H1 (cell line): ENCODE measurements at regions not wholly inside any gene's neighbourhood (a gene's known extent, or its start where the extent isn't known, plus 50 kb on each side); places are given as distances from the start of the nearest gene placed in this dataset.

ENCODE experiments used
- CTCF ChIA-PET: fragments of 300-600 bp; sonication (Branson Sonifier 250); formaldehyde crosslinking; loops from one replicate; lab custom pipeline; 2021; ENCODE audit not compliant: partially characterized antibody; lab: Charles Lee
- POLR2A ChIA-PET: fragments of 300-600 bp; sonication (Branson Sonifier 250); formaldehyde crosslinking; loops from one replicate; lab custom pipeline; 2021; ENCODE audit warnings: inconsistent platforms; ENCODE audit not compliant: partially characterized antibody; lab: Charles Lee
- DNase-seq, 2 experiments: peaks; one replicate each; pipeline versions ENCODE4 v3.0.0 to v3.0.0-alpha.2; 2010 to 2022; ENCODE audit warnings: low spot score in 2 of 2, low read depth in 1 of 2, mixed read lengths in 1 of 2
- FAIRE-seq: peaks from 2 replicates; lab custom pipeline; 2011; peaks lifted over from hg19 to GRCh38; lab: Jason Lieb, UNC
- H2AFZ ChIP-seq: 2 replicates; pipeline ENCODE4 v1.8.1; 2012; ENCODE audit warnings: low read length, inconsistent platforms
- H2AK5ac ChIP-seq: 2 replicates; pipeline ENCODE4 v1.6.1; 2013; ENCODE audit warnings: low read depth, low read length
- H2BK120ac ChIP-seq: replicated peaks from 2 replicates; pipeline ENCODE3; 2013; ENCODE audit warnings: low read depth, low read length, inconsistent platforms
- H2BK12ac ChIP-seq: 2 replicates; pipeline ENCODE4 v1.6.1; 2013; ENCODE audit warnings: low read depth, low read length
- H2BK15ac ChIP-seq: 2 replicates; pipeline ENCODE4 v1.6.1; 2013; ENCODE audit warnings: low read length
- H2BK20ac ChIP-seq: 2 replicates; pipeline ENCODE4 v1.6.1; 2013; ENCODE audit warnings: low read length
- H2BK5ac ChIP-seq: 2 replicates; pipeline ENCODE4 v1.6.1; 2013; ENCODE audit warnings: low read depth, low read length
- H3K14ac ChIP-seq: 2 replicates; pipeline ENCODE4 v1.6.1; 2013; ENCODE audit warnings: inconsistent platforms; ENCODE audit not compliant: insufficient read length
- H3K18ac ChIP-seq: 2 replicates; pipeline ENCODE4 v1.6.1; 2013; ENCODE audit warnings: low read length; ENCODE audit errors: extremely low read depth
- H3K23ac ChIP-seq: 2 replicates; pipeline ENCODE4 v1.6.1; 2013; ENCODE audit warnings: inconsistent platforms; ENCODE audit not compliant: insufficient read length
- H3K23me2 ChIP-seq: 2 replicates; pipeline ENCODE4 v1.6.1; 2013; ENCODE audit warnings: low read depth, low read length
- H3K27ac ChIP-seq: 2 replicates; pipeline ENCODE4 v1.6.1; 2011; ENCODE audit warnings: low read depth, low read length, inconsistent platforms
- H3K27me3 ChIP-seq, 4 experiments: replicated peaks in 1 of 4; 1 replicate in 1 of 4; 2 replicates in 3 of 4; pipeline versions ENCODE4 v1.6.1 to v1.8.1; 2011 to 2013; ENCODE audit warnings: low read length in 3 of 4, mild to moderate bottlenecking in 3 of 4, inconsistent platforms in 2 of 4, mixed read lengths in 2 of 4, moderate library complexity in 1 of 4; ENCODE audit not compliant: control insufficient read depth in 3 of 4, insufficient read depth in 3 of 4; ENCODE audit errors: extremely low read depth in 1 of 4
- H3K36me3 ChIP-seq, 4 experiments: 2 replicates each; pipeline versions ENCODE4 v1.6.1 to v1.8.1; 2011 to 2013; ENCODE audit warnings: mild to moderate bottlenecking in 4 of 4, low read length in 3 of 4, moderate library complexity in 2 of 4, control low read depth in 1 of 4, inconsistent platforms in 1 of 4; ENCODE audit not compliant: insufficient read depth in 4 of 4, control insufficient read depth in 2 of 4
- H3K4ac ChIP-seq: replicated peaks from 2 replicates; pipeline ENCODE3; 2013; ENCODE audit warnings: low read length, low read depth, mixed read lengths, inconsistent platforms; ENCODE audit not compliant: insufficient read length
- H3K4me1 ChIP-seq, 4 experiments: replicated peaks in 1 of 4; 1 replicate in 1 of 4; 2 replicates in 3 of 4; pipeline versions ENCODE4 v1.6.1 to v1.8.1; 2011 to 2013; ENCODE audit warnings: low read length in 3 of 4, inconsistent platforms in 2 of 4, mixed read lengths in 1 of 4; ENCODE audit not compliant: insufficient read depth in 4 of 4, control insufficient read depth in 3 of 4
- H3K4me2 ChIP-seq, 2 experiments: 2 replicates each; pipeline versions ENCODE4 v1.6.1 to v1.8.1; 2011 to 2013; ENCODE audit warnings: low read depth in 2 of 2, low read length in 2 of 2, control low read depth in 1 of 2, inconsistent platforms in 1 of 2, mild to moderate bottlenecking in 1 of 2; ENCODE audit not compliant: insufficient read depth in 1 of 2
- H3K4me3 ChIP-seq, 4 experiments: fragments of 200-600, 300-600 bp in 1 of 4; sonication (generic), shearing (Covaris generic), sonication (Bioruptor Twin) in 1 of 4; 2 replicates each; pipeline versions ENCODE4 v1.5.1 to v1.8.1; 2011 to 2016; ENCODE audit warnings: low read length in 4 of 4, low read depth in 3 of 4, control low read depth in 2 of 4, inconsistent platforms in 2 of 4, mild to moderate bottlenecking in 2 of 4, mixed read lengths in 1 of 4, moderate library complexity in 1 of 4; ENCODE audit not compliant: insufficient read depth in 2 of 4; ENCODE audit errors: extremely low read depth in 1 of 4
- H3K56ac ChIP-seq: replicated peaks from 2 replicates; pipeline ENCODE3; 2013; ENCODE audit warnings: low read depth, mild to moderate bottlenecking, mixed read lengths, low read length, inconsistent platforms; ENCODE audit not compliant: insufficient read length
- H3K79me1 ChIP-seq: 2 replicates; pipeline ENCODE4 v1.6.1; 2013; ENCODE audit warnings: low read depth, low read length, control low read depth
- H3K79me2 ChIP-seq, 2 experiments: 2 replicates each; pipeline versions ENCODE4 v1.6.1 to v1.8.1; 2012 to 2013; ENCODE audit warnings: low read length in 2 of 2, mild to moderate bottlenecking in 2 of 2, inconsistent platforms in 1 of 2; ENCODE audit not compliant: insufficient read depth in 2 of 2, control insufficient read depth in 1 of 2
- H3K9ac ChIP-seq, 4 experiments: replicated peaks in 1 of 4; 1 replicate in 1 of 4; 2 replicates in 3 of 4; pipeline versions ENCODE4 v1.6.1 to v1.8.1; 2011 to 2013; ENCODE audit warnings: low read depth in 3 of 4, low read length in 3 of 4, control low read depth in 2 of 4, mild to moderate bottlenecking in 2 of 4, moderate library complexity in 2 of 4, inconsistent platforms in 1 of 4; ENCODE audit errors: extremely low read depth in 1 of 4
- H3K9me3 ChIP-seq, 2 experiments: 2 replicates each; pipeline versions ENCODE4 v1.6.1 to v1.8.1; 2012 to 2013; ENCODE audit warnings: mild to moderate bottlenecking in 2 of 2, moderate library complexity in 2 of 2, control low read depth in 1 of 2, inconsistent platforms in 1 of 2, low read depth in 1 of 2, low read length in 1 of 2, mixed read lengths in 1 of 2; ENCODE audit not compliant: insufficient read depth in 2 of 2
- H4K20me1 ChIP-seq, 2 experiments: replicated peaks in 1 of 2; 2 replicates each; pipeline versions ENCODE3 to v1.8.1; 2011 to 2013; ENCODE audit warnings: inconsistent platforms in 2 of 2, low read length in 2 of 2, mild to moderate bottlenecking in 1 of 2; ENCODE audit not compliant: insufficient read depth in 2 of 2, control insufficient read depth in 1 of 2
- H4K5ac ChIP-seq: 2 replicates; pipeline ENCODE4 v1.6.1; 2013; ENCODE audit warnings: low read length, low read depth, mixed read lengths, inconsistent platforms; ENCODE audit not compliant: insufficient read length
- H4K8ac ChIP-seq: 2 replicates; pipeline ENCODE4 v1.8.0; 2013; ENCODE audit warnings: mild to moderate bottlenecking, moderate library complexity, low read length, inconsistent platforms; ENCODE audit not compliant: insufficient read depth; ENCODE audit errors: extremely low read depth
- H4K91ac ChIP-seq: replicated peaks from 2 replicates; pipeline ENCODE3; 2013; ENCODE audit warnings: low read length, mixed read lengths, inconsistent platforms; ENCODE audit not compliant: insufficient read length
- BCL11A ChIP-seq, 2 experiments: IDR thresholded peaks; one replicate each; pipeline ENCODE4 v1.6.1; 2011; ENCODE audit warnings: low read depth in 2 of 2, low read length in 2 of 2, mild to moderate bottlenecking in 2 of 2
- FOSL1 ChIP-seq: IDR thresholded peaks from 2 replicates; pipeline ENCODE4 v1.6.1; 2011; ENCODE audit warnings: mild to moderate bottlenecking, low read depth, low read length, moderate library complexity; ENCODE audit not compliant: insufficient read depth
- GTF2F1 ChIP-seq: IDR thresholded peaks from 2 replicates; pipeline ENCODE4 v1.6.1; 2012; ENCODE audit warnings: low read depth, low read length, improper control_type of control experiment, borderline replicate concordance
- HDAC2 ChIP-seq, 2 experiments: fragments of 300-600 bp in 1 of 2; sonication (generic) in 1 of 2; IDR thresholded peaks; 2 replicates each; pipeline ENCODE4 v1.6.1; 2011 to 2012; ENCODE audit warnings: low read depth in 2 of 2, low read length in 2 of 2, mild to moderate bottlenecking in 2 of 2, moderate library complexity in 2 of 2, borderline replicate concordance in 1 of 2, inconsistent platforms in 1 of 2
- JUND ChIP-seq: IDR thresholded peaks from 2 replicates; pipeline ENCODE4 v1.6.1; 2011; ENCODE audit warnings: mild to moderate bottlenecking, improper control_type of control experiment, low read length
- MAFK ChIP-seq: IDR thresholded peaks from 2 replicates; pipeline ENCODE4 v1.6.1; 2012; ENCODE audit warnings: low read depth, mild to moderate bottlenecking, improper control_type of control experiment, low read length
- PHF8 ChIP-seq: fragments of 200-600 bp; sonication (generic); conservative IDR thresholded peaks from 2 replicates; pipeline ENCODE4 v1.7.1; 2012; ENCODE audit warnings: low read depth, mild to moderate bottlenecking, inconsistent platforms, low read length, moderate library complexity
- RBBP5 ChIP-seq: IDR thresholded peaks from 2 replicates; pipeline ENCODE4 v1.7.1; 2012; ENCODE audit warnings: low read depth, mild to moderate bottlenecking, inconsistent platforms, low read length, moderate library complexity, borderline replicate concordance
- RFX5 ChIP-seq: IDR thresholded peaks from 2 replicates; pipeline ENCODE4 v1.6.1; 2011; ENCODE audit warnings: low read depth, low read length, improper control_type of control experiment, borderline replicate concordance
- USF2 ChIP-seq: IDR thresholded peaks from 2 replicates; pipeline ENCODE4 v1.6.1; 2011; ENCODE audit warnings: low read length, improper control_type of control experiment
- WGBS, 2 experiments: shearing (Covaris generic) in 1 of 2; methylation state at CpG; one replicate each; pipeline versions ENCODE4 v1.1.6 to v1.1.7; 2013 to 2015; ENCODE audit warnings: low lambda C conversion rate in 2 of 2, mixed read lengths in 2 of 2, inconsistent platforms in 1 of 2, low coverage in 1 of 2, missing lambda C conversion rate in 1 of 2; ENCODE audit not compliant: insufficient replicate concordance in 2 of 2, insufficient coverage in 1 of 2, insufficient read length in 1 of 2; ENCODE audit errors: extremely low coverage in 1 of 2, missing lambda C conversion rate in 1 of 2; 5-methylcytosine and 5-hydroxymethylcytosine counted together
- TF ChIP-seq, protein P1 (sequence below), 3 experiments: IDR thresholded peaks; 1 replicate in 2 of 3; 2 replicates in 1 of 3; pipeline versions ENCODE4 v1.5.1 to v1.6.1; 2011; ENCODE audit warnings: low read length in 3 of 3, mild to moderate bottlenecking in 3 of 3, inconsistent platforms in 2 of 3, low read depth in 1 of 3, moderate library complexity in 1 of 3; ENCODE audit not compliant: insufficient read depth in 1 of 3; ENCODE audit errors: control extremely low read depth in 1 of 3

GRCh38 chr3:4208556-4208955 lies 94.6 kb upstream of the SETMAR start:
- Histone ChIP-seq H3K18ac (no peak overlapping the region), H2BK12ac (no peak overlapping the region), H3K4me2 (no peak overlapping the region), H2BK5ac (no peak overlapping the region), H3K79me1 (no peaks in the 10 kb centered on the region), H3K4me3 (no peak overlapping the region), H3K23me2 (no peaks in the 10 kb centered on the region), H3K23ac (no peak overlapping the region), H2BK20ac (no peak overlapping the region), H4K5ac (no peak overlapping the region), H4K20me1 (no peaks in the 10 kb centered on the region), H3K9ac (no peak overlapping the region), H2AFZ (no peak overlapping the region), H2AK5ac (no peak overlapping the region), H3K56ac (no peak overlapping the region), H3K27ac (no peak overlapping the region), H3K4ac (no peak overlapping the region), H2BK120ac (no peak overlapping the region), H3K4me1 (no peaks in the 10 kb centered on the region), H4K8ac (no peak overlapping the region), H3K79me2 (no peaks in the 10 kb centered on the region), H3K27me3 (no peaks in the 10 kb centered on the region), H3K36me3 (no peaks in the 10 kb centered on the region), H2BK15ac (no peak overlapping the region), H4K91ac (no peak overlapping the region), H3K14ac (no peak overlapping the region), H3K9me3 (no peaks in the 10 kb centered on the region)
- ChIA-PET CTCF (no interaction called here), POLR2A (interaction anchor here (0.6 kb wide), 1 partner anchor 16 kb away, joined by 3 read pairs; no protein-coding TSS in a partner anchor)
- WGBS, 2 experiments = 90% methylated on average over 4 of the region's 4 CpGs; no CpG with 5 or more reads in 1 of the 2 experiments
- no peak for FAIRE-seq
- no peak for DNase-seq
- TF ChIP-seq RBBP5 (no peak), GTF2F1 (no peak), RFX5 (no peak), HDAC2 (IDR thresholded peaks at IDR 0.05; ENCODE audit: borderline replicate concordance in 1 of 2, low read depth in 2 of 2, low read length in 2 of 2) (no peak), PHF8 (no peak), FOSL1 (no peak), BCL11A (IDR thresholded peaks at IDR 0.05; ENCODE audit: low read depth in 2 of 2, low read length in 2 of 2) (no peak), MAFK (no peak), USF2 (no peak), JUND (no peak)
- TF ChIP-seq, protein P1, sequence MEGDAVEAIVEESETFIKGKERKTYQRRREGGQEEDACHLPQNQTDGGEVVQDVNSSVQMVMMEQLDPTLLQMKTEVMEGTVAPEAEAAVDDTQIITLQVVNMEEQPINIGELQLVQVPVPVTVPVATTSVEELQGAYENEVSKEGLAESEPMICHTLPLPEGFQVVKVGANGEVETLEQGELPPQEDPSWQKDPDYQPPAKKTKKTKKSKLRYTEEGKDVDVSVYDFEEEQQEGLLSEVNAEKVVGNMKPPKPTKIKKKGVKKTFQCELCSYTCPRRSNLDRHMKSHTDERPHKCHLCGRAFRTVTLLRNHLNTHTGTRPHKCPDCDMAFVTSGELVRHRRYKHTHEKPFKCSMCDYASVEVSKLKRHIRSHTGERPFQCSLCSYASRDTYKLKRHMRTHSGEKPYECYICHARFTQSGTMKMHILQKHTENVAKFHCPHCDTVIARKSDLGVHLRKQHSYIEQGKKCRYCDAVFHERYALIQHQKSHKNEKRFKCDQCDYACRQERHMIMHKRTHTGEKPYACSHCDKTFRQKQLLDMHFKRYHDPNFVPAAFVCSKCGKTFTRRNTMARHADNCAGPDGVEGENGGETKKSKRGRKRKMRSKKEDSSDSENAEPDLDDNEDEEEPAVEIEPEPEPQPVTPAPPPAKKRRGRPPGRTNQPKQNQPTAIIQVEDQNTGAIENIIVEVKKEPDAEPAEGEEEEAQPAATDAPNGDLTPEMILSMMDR (IDR thresholded peaks at IDR 0.05; ENCODE audit: control extremely low read depth in 1 of 3, insufficient read depth in 1 of 3, low read depth in 1 of 3, low read length in 3 of 3) = no peak
